Endodermal cell (in vitro differentiated cells): ENCODE measurements at regions not wholly inside any gene's neighbourhood (a gene's known extent, or its start where the extent isn't known, plus 50 kb on each side); places are given as distances from the start of the nearest gene placed in this dataset.
A peak's percentile ranks its signal among the peaks of the same experiment; 100 is the strongest.

Experiments
- DNase-seq: peaks from one replicate; pipeline ENCODE4 v3.0.0-alpha.2; 2017
- H3K27ac ChIP-seq: 2 replicates; pipeline ENCODE4 v1.5.1; 2013; ENCODE audit warnings: mild to moderate bottlenecking, low read depth, low read length, moderate library complexity
- H3K27me3 ChIP-seq: 2 replicates; pipeline ENCODE4 v1.6.1; 2013; ENCODE audit warnings: mild to moderate bottlenecking, low read length, moderate library complexity; ENCODE audit not compliant: insufficient read depth, control insufficient read depth, poor library complexity, severe bottlenecking
- H3K36me3 ChIP-seq: 2 replicates; pipeline ENCODE4 v1.7.0; 2013; ENCODE audit warnings: mild to moderate bottlenecking, low read length, moderate library complexity; ENCODE audit not compliant: control insufficient read depth, insufficient read depth
- H3K4me1 ChIP-seq: one replicate; pipeline ENCODE4 v1.7.0; 2013; ENCODE audit warnings: low read length; ENCODE audit not compliant: control insufficient read depth, insufficient read depth
- H3K4me3 ChIP-seq: 2 replicates; pipeline ENCODE4 v1.5.1; 2013; ENCODE audit warnings: mild to moderate bottlenecking, low read length, moderate library complexity
- H3K9ac ChIP-seq: 2 replicates; pipeline ENCODE4 v1.6.1; 2013; ENCODE audit warnings: mild to moderate bottlenecking, low read length, moderate library complexity; ENCODE audit not compliant: poor library complexity, severe bottlenecking; ENCODE audit errors: extremely low read depth
- H3K9me3 ChIP-seq: 2 replicates; pipeline ENCODE4 v1.6.1; 2013; ENCODE audit warnings: mild to moderate bottlenecking, low read length, moderate library complexity; ENCODE audit not compliant: control insufficient read depth
- H3K27ac Mint-ChIP-seq: 2 replicates; pipeline ENCODE4 v1.8.0; 2020; ENCODE audit warnings: mixed read lengths
- H3K27me3 Mint-ChIP-seq: 2 replicates; pipeline ENCODE4 v1.8.0; 2021; ENCODE audit warnings: mild to moderate bottlenecking, mixed read lengths; ENCODE audit not compliant: insufficient read depth
- H3K36me3 Mint-ChIP-seq: 2 replicates; pipeline ENCODE4 v1.8.0; 2020; ENCODE audit warnings: low read depth, mixed read lengths
- H3K4me1 Mint-ChIP-seq: 2 replicates; pipeline ENCODE4 v1.8.0; 2020; ENCODE audit warnings: mixed read lengths
- H3K4me3 Mint-ChIP-seq: 2 replicates; pipeline ENCODE4 v1.8.0; 2020; ENCODE audit warnings: mild to moderate bottlenecking, moderate library complexity, mixed read lengths
- H3K9me3 Mint-ChIP-seq: 2 replicates; pipeline ENCODE4 v1.8.0; 2020; ENCODE audit warnings: mild to moderate bottlenecking, mixed read lengths
- CTCF ChIP-seq: fragments of 200-600 bp; sonication (generic); conservative IDR thresholded peaks from 2 replicates; pipeline ENCODE4 v1.5.0; 2021; ENCODE audit warnings: antibody characterized with exemption, mild to moderate bottlenecking
- WGBS, 2 experiments: methylation state at CpG; one replicate each; pipeline versions ENCODE4 v1.1.5 to v1.1.7; 2013; ENCODE audit warnings: missing lambda C conversion rate in 2 of 2, mixed read lengths in 1 of 2; ENCODE audit not compliant: insufficient coverage in 1 of 2, insufficient read length in 1 of 2; 5-methylcytosine and 5-hydroxymethylcytosine counted together

GRCh38 chr2:19022334-19022733 lies 336.1 kb downstream of the OSR1 start:
- no peaks in the 10 kb centered on the region for H3K36me3 ChIP-seq
- Mint-ChIP-seq H3K27me3 (no peaks in the 10 kb centered on the region), H3K36me3 (no peaks in the 10 kb centered on the region), H3K4me3 (no peak overlapping the region), H3K4me1 (peaks cover 2% of the 10 kb centered on the region), H3K9me3 (no peaks in the 10 kb centered on the region), H3K27ac (no peak overlapping the region)
- H3K27me3 ChIP-seq, result no peaks in the 10 kb centered on the region
- no peak overlapping the region for H3K27ac ChIP-seq
- no peak for DNase-seq
- TF ChIP-seq CTCF, result no peak
- 89 to 94% methylated on average over 2 to 5 of the region's 5 CpGs for WGBS, 2 experiments
- H3K4me3 ChIP-seq, result no peak overlapping the region
- no peaks in the 10 kb centered on the region for H3K9me3 ChIP-seq
- no peak overlapping the region for H3K9ac ChIP-seq
- no peaks in the 10 kb centered on the region for H3K4me1 ChIP-seq

- no peaks in the 10 kb centered on the region for H3K36me3 ChIP-seq
- Mint-ChIP-seq H3K4me3 (no peak overlapping the region), H3K36me3 (no peaks in the 10 kb centered on the region), H3K27ac (no peak overlapping the region), H3K9me3 (no peaks in the 10 kb centered on the region), H3K4me1 (peaks cover 2% of the 10 kb centered on the region), H3K27me3 (no peaks in the 10 kb centered on the region)
- no peak for TF ChIP-seq CTCF
- DNase-seq, result no peak
- H3K4me1 ChIP-seq, result no peaks in the 10 kb centered on the region
- no peak overlapping the region for H3K4me3 ChIP-seq
- WGBS, 2 experiments, result 80 to 97% methylated on average over 2 to 4 of the region's 5 CpGs
- no peak overlapping the region for H3K9ac ChIP-seq
- H3K9me3 ChIP-seq, result no peaks in the 10 kb centered on the region
- no peaks in the 10 kb centered on the region for H3K27me3 ChIP-seq
- no peak overlapping the region for H3K27ac ChIP-seq
Measured at GRCh38 chr2:19021721-19022120, 336.7 kb downstream of the OSR1 start.

GRCh38 chr2:19021100-19021476 lies 337.3 kb downstream of the OSR1 start:
- Histone ChIP-seq H3K4me3 (no peak overlapping the region), H3K9me3 (no peaks in the 10 kb centered on the region), H3K27me3 (no peaks in the 10 kb centered on the region), H3K4me1 (no peaks in the 10 kb centered on the region), H3K27ac (peak overlapping the region; percentile 38), H3K36me3 (no peaks in the 10 kb centered on the region), H3K9ac (no peak overlapping the region)
- DNase-seq, result no peak
- Mint-ChIP-seq H3K27me3 (no peaks in the 10 kb centered on the region), H3K4me1 (peaks cover 2% of the 10 kb centered on the region), H3K27ac (no peak overlapping the region), H3K4me3 (no peak overlapping the region), H3K36me3 (no peaks in the 10 kb centered on the region), H3K9me3 (no peaks in the 10 kb centered on the region)
- no peak for TF ChIP-seq CTCF
- 83 to 87% methylated on average over 4 of the region's 4 CpGs for WGBS, 2 experiments
